ENCODE measurements at regions not wholly inside any gene's neighbourhood (a gene's known extent, or its start where the extent isn't known, plus 50 kb on each side); places are given as distances from the start of the nearest gene placed in this dataset.
"Not testable (repeated sequence)": the region's sequence is repeated elsewhere in the genome, so short reads cannot be mapped to it uniquely, and the experiment has no call there.

DNA sequence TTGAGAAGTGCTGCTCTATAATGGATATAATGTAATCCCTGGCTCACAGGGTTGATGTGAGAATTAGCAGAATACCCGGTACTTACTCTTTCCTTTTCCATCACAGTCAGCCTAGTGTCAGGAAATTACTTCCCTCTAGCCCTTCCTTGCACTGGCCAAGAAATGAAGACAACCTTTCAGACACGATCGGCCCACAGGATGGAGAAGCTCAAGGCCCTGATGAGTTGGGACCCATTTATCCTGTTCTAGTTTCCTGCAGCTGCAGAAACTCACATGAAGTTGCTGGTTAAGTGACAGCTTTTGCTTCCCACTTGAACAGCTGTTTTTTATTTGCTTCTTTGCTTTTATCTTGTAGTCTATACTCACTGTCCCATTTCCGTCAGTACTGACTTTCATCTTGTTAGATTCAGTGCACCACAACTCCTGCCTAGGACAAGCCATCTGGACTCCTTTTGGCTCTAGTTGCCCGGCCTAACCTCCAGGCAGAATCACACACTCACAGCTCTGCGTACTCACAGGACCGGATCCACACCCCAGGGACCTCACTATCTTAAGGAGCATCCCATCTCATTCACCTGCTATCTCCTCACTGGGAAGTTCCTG, 325.1 kb upstream of the CHRNA7 start:
- not testable (repeated sequence) for DNase-seq

DNA sequence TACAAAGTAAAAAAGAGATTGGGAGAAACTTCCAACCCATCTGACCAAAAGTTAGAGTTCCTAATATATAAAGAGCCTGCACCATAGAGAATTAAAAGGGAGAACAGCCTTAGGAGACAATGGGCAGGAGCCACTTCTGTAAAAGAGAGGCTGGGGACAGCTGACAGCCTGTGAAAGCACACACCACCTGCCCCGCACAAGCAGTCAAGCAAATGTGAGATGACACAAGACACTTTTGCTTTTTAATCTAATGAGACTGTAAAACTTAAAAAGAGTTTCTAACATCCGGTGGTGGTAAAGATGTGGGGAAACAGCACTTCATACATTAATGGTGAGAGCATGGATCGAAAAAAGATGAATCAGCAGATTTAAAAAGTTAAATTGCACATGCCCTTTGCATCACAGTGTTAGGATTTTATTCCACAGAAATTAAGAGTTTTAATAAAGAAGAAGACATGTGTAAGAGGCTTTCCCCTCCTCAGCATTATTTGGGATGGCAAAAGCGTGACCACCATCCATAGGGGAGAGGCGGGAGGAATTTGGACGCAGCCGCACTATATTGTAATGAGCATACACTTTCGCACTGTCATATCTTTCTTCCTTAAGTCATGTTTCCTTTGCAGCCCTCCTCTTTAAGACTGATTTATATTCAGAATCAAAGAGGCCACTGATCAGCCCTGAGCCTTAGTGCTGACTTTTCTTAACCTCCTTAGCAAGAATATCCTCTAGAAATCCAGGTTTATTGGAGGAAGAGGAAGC, 322.2 kb upstream of the CHRNA7 start:
- not testable (repeated sequence) for DNase-seq

DNA sequence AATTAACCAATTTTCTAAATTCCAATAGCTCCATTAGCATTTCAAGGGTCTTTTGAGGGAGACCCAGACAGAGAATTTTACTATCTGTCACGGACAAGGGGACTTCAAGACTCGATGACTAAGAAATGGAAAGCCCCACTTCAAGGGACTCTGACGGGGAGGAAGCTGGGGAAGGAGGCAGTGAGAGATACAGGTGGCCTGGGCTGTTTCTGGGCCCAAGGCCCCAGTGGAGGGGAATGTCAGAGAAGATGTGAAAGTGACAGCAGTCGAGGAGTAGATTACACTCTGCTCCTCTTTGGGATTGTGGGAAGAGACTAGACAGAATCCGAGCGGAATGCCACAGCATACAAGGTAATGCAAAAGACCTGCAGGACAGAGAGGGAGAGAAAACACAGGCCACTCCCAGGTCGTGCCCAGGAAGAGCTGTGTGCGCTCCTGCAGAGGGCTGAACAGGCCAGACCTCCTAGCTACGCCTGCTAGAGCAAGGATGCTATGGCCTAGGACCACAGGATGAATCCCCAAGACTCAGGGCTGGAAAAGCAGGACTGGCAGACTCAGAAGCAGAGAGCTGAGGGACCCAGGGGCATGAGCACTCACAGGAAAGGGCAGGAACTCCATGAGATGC, 321.5 kb upstream of the CHRNA7 start:
- not testable (repeated sequence) for DNase-seq

DNA sequence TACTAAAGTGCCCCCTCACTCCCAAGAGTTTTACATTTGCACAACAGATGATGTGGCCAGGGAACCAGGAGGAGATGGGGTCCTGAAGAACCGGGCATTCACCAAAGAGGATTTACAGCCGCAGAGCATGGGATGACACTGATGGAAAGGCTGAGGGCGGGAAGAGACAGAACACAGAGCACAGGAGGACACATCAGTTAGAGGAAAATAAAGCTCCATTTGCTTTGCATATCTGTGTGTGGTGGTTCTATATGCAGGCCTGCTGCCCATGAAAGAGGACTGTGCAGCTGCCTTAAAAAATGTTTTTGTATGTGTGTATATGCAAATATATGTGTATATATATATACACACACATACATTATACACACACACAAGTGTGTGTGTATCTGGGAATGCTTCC, 320.8 kb upstream of the CHRNA7 start:
- DNase-seq, result not testable (repeated sequence)

DNA sequence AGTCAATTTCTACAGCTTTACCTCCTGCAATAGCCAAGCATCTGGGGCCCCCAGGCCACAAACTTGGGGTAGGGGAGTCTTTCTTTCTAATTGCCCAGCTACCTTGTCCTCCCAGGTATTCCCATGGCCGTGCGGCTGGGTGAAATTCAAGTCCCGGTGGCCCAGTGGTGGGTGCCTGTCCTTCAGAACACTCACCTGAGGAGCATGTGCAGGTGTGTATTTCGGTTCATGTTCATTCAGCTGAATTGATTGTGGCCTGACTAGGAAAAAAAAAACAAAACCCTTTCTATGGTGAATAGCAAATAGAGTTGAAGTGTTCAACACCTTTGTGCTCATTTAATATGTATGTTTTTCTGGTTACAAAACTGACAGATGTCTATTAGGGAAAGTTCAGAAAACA, 319.5 kb upstream of the CHRNA7 start:
- not testable (repeated sequence) for DNase-seq

DNA sequence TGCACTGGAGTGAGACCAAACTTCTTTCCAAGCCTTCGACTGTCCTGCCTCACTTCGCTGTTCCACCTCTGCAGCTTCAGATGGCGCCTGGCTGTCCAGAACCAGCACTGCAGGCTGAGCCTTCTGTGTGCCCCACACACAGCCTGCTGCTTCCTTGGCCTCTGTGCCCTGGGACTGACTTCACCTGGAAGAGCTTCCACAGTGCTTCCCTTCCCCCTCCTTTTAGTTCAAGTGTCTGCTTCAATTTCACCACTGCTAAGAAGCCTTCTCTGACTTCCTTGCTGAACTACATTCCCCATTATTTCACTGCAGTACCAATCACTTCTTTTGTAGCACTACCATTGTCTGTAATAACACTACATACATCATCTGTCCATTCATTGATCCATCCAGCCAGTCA, 315.1 kb upstream of the CHRNA7 start:
- DNase-seq, result not testable (repeated sequence)

DNA sequence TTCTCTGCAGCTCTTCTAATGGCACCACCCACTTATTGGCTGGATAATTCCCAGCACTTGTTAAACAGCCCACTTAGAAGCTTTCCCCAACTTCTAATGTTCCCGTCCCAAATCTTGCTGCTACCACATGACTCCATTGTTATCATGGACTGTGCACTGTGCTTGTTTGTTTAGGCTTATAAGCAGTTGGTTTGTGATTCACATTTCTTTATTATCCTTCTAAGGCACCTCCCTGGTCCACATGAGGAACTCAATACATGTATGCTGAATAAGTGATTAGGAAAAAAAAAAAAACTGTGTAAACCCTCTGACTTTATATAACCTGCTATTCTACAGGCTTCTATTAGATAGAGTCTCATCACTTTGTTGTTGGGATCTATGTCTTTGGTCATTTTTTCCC, 311.7 kb upstream of the CHRNA7 start:
- not testable (repeated sequence) for DNase-seq

DNA sequence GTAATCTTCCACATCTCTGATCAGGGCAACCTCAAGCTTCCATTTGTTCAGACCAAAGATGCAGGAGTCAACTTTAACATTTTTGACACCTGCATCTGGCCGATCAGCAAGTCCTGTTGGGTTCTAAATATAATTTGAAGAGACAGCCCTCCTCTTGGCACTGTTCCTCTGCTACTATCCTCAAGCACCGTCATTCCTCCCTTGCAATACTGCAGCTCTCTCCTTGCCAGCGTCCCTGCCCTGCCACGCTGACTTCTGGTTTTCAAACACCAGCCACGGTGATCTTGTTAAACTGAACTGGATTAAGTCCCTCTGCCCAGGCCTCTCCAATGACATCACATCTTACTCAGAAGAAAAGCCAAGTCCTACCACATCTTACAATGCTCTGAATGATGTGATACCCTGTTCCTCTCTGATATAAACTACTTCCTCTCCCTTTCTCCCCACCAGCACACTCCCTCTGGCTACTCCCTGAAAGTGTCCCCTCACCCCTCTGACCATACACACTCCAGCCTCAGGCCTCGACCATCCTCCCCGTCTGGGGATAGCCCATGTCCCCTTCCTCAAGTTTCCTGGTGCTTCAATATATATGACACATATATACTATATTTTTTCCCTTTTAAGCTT, 310.8 kb upstream of the CHRNA7 start:
- not testable (repeated sequence) for DNase-seq

DNA sequence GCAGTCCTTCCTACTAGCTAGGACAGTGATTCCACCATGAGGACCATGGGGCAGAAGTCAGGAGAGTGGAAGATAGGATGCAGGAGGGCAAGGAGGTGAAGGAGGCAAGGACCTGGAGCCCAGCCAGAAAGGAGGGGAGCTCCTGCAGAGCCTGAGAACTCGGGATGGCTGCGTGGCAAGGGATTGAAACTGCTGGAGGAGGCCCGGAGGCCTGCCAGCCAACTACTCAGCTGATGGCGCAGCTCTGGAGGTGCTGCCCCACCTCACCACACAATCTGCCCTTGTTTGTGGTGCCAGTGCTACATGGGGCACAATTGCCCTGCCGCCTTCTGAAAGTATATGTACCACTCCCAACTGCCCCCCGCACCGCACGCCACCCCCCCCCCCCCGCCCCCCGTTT, 307.3 kb upstream of the CHRNA7 start:
- not testable (repeated sequence) for DNase-seq

DNA sequence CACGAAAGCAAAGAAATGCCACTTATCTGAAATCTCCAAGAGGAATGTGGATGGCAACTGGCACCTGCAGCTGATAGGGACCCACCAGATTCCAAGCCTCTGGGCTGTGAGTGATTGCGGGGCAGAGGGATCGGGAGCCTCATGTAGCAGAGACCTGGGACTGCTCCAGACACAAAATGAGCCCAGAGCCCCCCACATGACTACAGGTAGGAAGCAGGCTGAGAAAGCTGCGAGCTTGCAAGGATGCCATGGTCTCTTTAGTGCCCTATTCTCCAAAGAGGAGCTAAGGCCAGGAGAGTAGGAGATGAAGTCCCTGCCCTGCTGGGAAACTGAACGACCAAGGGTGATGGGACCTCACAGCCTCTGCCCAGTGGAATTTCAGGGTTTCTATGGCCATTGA, 305.4 kb upstream of the CHRNA7 start:
- DNase-seq, result not testable (repeated sequence)

DNA sequence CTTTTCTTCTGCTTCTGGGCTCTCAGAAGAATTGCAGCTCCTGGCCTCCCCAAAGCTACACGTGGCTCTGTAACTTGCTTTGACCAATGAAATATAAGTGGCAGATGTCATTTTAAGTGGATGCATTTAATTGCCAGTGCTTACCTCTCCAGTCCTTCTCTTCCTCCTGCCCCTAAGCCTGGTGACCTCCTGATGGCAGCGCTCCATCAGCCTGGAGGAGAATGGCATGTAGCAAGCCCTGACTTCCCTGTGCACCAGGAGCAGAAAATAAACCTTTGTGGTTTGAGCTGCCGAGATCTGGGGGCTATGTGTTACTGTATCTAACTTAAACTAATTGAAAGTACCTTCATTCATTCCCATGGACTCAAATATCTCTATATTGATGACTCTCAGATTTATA, 304.7 kb upstream of the CHRNA7 start:
- not testable (repeated sequence) for DNase-seq

DNA sequence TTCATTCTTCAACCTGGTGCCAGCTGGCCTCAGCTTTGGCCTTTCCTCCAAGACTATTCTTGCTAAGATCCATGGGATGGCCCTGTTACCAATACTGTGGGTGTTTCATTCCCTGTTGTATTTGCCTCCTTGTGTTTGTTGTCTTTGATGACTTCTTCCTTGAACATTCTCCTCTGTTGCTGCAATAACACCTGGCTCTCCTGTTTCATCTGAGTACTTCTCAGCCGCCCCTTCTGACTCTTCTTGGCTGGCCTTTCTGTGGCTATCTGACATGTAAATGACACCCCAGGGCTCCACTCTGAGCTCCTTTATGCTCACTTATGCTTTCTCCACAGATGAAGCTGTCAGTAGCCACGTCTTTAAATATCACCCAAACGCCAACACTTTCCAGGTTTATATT, 302.7 kb upstream of the CHRNA7 start:
- no peak for DNase-seq

DNA sequence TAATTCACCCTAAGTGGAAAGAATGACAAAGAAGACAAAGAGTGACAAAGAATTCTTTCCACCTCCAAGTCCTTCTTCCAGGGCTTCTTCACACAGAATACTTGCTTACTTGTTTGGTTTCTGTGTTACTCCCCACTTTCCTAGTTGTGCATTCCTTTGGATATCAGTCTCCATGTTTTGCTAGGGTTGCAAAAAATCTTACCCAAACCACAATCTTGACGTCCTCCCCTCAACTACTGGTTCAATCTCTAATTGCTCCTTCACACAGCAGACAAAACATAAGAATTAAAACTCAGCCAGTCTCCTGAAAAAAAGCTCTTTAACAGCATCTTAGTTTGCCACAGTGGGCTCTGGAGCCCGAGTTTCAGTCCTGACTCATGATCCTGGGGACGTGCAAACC, 297.6 kb upstream of the CHRNA7 start:
- DNase-seq, result no peak

DNA sequence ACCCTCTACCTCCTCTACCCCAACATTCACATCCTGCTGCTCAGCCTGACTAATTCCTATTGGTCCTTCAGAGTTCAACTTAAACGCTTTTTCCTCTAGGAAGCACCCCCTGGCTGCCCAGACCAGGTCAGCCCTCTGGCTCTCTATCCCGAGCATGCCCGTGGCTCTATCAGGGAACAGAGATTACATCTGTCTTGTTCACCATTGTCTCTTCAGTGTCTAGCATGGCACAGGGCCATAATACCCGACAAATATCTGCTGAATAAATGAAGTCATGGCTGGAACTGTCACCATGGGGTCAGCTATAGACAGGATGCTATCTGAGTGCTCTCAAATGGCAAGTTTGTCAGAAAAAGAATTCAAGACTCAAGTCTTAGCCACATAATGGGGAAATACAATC, 296.9 kb upstream of the CHRNA7 start:
- no peak for DNase-seq

DNA sequence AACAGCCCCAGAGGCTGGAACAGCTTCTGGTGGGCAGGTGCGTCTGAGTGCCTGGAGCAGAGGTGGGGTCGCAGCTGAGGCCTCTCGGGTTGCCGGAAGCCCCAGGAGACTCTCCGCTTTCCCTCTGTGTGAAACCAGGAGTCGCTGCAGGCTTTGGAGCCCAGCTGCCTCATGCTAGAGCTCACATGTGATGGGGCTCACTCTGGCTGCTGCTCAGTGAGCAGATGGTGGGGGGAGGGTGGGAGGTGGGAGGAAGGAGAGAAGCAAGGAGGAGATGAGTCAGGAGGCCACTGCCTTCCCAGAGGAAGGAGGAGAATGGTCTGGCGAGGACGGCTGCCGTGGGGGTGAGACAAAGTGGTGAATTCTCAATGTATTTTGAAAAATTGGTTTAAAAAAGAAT, 290.1 kb upstream of the CHRNA7 start:
- DNase-seq, result no peak

DNA sequence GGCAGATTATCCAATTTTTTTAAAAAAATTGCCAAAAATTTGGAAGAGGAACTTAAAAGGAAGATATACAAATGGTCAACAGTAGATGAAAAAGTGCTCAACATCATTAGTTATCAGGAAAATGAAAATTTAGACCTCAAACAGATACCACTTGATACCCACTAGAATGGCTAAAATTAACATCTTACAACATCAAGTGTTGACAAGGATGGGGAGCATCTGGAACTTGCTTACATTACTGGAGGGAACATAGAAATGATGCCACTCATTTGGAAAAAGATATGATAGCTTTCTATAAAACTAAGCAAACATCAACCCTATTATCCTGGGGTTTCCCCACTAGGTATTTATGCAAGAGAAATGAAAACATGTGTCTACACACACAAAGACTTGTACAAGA, 284.5 kb upstream of the CHRNA7 start:
- DNase-seq, result no peak

DNA sequence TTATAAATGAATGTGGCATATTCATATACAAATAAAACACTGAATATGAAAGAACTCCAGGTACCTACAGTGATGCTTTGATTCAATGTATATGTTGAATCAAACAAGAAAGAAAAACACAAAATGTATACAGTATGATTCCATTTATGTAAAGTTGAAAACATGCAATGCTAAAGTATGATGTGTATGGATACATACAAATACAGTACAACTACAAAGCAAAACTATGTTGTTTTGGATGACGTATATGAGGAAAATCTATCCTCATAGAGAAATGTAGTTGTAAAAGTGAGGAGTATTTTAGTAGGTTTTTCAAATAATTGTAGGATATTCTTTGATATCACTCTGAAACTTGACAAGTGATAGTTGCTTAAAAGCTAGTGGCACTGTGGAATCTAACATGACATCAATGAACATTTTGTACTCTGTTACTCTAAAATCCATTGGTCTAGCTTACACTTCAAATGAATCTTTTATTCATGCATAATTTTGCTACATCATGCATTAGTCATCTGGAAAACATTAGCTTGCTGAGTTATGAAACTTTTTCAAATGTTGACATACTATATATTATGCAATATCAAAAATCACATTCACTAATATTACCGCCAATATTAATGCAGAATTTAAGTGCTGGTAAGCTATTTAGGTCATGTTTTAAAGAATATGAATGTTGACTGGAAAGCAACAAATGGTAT, 278.1 kb upstream of the CHRNA7 start:
- DNase-seq, result no peak

DNA sequence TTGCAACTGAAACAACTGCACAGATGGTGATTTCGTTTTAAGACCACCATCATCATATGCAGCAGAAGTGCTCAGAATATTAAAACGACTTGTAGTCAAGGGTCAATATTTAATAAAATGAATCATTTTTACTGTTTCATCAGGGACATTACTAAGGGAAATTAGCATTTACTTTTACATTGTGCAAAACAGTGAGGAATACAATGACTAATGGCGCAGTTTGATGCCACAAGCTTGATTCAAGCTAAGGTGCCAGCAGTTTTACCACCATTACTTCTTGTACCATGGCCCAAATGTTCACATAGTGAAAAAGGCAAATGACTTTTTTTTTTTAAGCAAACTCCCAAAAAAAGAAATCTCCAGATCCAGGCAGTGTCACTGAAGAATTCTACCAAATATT, 277.4 kb upstream of the CHRNA7 start:
- DNase-seq, result no peak

DNA sequence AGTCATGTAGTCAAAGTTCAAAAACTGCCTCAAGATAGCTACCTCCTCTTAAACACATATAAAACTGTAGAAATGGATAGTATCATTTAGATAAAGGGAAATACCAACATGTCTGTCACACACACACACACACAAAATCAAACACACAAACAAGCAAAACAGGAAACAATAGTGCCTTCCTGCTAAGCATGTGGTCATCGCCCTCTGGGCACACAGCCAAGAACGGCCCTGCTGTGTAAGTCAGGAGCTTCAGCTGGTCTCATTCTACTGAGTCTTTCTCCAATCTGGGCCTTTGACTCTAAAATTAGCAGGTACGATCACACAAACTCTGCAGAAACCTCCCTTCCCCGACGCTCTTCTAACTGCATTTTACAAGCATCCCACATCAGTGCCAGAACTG, 272.2 kb upstream of the CHRNA7 start:
- peak; percentile 44 for DNase-seq

DNA sequence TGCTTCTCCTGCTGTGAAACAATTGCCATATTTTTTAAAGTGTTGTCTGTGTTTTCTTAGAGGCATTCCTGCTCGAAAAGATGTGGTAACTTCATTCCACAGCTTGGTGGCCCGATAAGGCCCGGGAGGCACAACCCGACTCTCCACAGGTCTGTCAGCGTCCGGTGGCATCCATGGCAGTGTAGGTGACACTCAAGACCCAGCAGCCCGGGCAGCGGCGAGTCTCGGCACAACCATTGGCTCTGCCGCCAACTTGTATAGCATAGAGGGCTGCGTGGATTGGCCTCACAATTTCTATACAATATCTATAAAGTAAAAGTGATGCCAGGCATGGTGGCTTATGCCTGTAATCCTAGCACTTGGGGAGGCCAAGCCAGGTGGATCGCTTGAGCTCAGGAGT, 262.3 kb upstream of the CHRNA7 start:
- DNase-seq, result no peak

DNA sequence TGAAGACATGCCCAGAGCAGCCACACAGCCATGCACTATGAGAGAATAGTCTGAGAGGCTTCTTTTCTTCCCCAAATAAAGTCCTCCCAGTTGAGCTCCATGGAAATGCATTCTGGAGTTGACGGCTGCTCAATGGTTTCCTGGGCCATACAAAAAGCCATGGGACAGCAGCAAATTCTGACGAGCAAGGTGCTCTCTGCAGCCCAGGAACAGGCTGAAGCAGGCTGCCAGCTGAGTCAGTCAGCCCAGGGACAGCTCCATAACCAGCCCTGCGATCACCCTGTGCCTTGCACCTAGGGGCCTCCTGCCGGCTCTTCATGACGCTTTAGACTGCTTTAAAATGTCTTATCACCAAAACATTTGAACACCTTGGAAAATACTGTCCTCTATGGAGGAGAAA, 256.3 kb upstream of the CHRNA7 start:
- DNase-seq, result no peak

DNA sequence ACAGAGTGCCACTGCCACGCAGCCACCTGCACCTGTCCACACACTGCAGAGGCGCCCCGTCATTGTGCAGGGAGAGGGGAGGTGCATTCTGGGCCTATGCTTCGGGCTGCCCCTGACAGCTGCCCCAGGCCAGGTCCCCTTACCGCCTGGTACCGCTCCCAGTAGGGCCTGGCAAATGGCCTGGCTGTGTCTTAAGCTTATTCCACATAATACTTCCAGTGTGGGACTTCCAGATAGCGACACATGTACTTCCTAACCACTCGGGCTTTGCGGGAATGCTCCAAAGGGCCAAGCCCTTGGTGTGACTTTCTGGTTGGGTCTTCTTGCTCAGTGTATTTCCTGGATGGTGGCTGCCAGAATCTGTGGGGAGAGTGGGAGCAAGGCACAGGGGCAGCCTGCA, 254.3 kb upstream of the CHRNA7 start:
- DNase-seq, result no peak

DNA sequence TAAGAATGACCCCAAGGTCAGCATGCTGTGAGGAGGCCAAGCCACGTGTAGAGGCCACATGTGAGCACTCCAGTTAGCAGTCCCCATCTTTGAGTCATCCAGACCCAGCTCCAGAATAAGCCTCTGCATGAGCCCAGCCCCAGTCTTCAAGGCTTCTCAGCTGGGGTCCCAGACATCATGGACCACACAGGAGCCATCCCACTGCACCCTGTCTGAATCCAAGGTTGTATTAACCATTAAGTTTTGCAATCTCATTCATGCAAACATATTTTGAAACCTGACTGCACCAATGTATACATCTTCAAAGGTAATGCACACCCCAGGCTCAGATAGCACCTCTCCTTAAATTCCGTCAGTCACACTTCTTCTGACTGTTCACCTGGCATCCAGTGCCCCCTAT, 249.1 kb upstream of the CHRNA7 start:
- DNase-seq, result no peak
